Osteoblast (primary cell): ENCODE measurements at regions not wholly inside any gene's neighbourhood (a gene's known extent, or its start where the extent isn't known, plus 50 kb on each side); places are given as distances from the start of the nearest gene placed in this dataset.

ENCODE experiments used
- DNase-seq: peaks from one replicate; pipeline ENCODE4 v3.0.0; 2011; ENCODE audit warnings: low spot score, mixed read lengths; ENCODE audit not compliant: insufficient read length; ENCODE audit errors: missing footprints
- H2AFZ ChIP-seq: 2 replicates; pipeline ENCODE4 v1.6.0; 2011; ENCODE audit warnings: mild to moderate bottlenecking, low read length
- H3K27ac ChIP-seq: 2 replicates; pipeline ENCODE4 v1.5.1; 2011; ENCODE audit warnings: mild to moderate bottlenecking, low read depth, low read length, moderate library complexity
- H3K27me3 ChIP-seq: 2 replicates; pipeline ENCODE4 v1.6.0; 2012; ENCODE audit warnings: mild to moderate bottlenecking, control low read depth, inconsistent platforms, low read length, moderate library complexity; ENCODE audit not compliant: insufficient read depth
- H3K36me3 ChIP-seq: 2 replicates; pipeline ENCODE4 v1.5.1; 2011; ENCODE audit warnings: mild to moderate bottlenecking, low read length, control low read depth, moderate library complexity; ENCODE audit not compliant: insufficient read depth
- H3K4me1 ChIP-seq: 2 replicates; pipeline ENCODE4 v1.5.1; 2011; ENCODE audit warnings: mild to moderate bottlenecking, low read length, control low read depth, moderate library complexity; ENCODE audit not compliant: insufficient read depth
- H3K4me2 ChIP-seq: 2 replicates; pipeline ENCODE4 v1.6.0; 2011; ENCODE audit warnings: mild to moderate bottlenecking, low read length; ENCODE audit not compliant: insufficient read depth
- H3K4me3 ChIP-seq: fragments of 200-600 bp; sonication (generic); 3 replicates; pipeline ENCODE4 v1.5.1; 2012; ENCODE audit warnings: mild to moderate bottlenecking, low read length, inconsistent platforms; ENCODE audit not compliant: insufficient read depth
- H3K79me2 ChIP-seq: 2 replicates; pipeline ENCODE4 v1.6.0; 2012; ENCODE audit warnings: mild to moderate bottlenecking, low read length, control low read depth, inconsistent platforms; ENCODE audit not compliant: insufficient read depth
- H3K9me3 ChIP-seq: 2 replicates; pipeline ENCODE4 v1.5.1; 2011; ENCODE audit warnings: low read depth, low read length, control low read depth
- H4K20me1 ChIP-seq: 2 replicates; pipeline ENCODE4 v1.6.0; 2012; ENCODE audit warnings: mild to moderate bottlenecking, low read length, control low read depth; ENCODE audit not compliant: insufficient read depth
- CTCF ChIP-seq: IDR thresholded peaks from 2 replicates; pipeline ENCODE4 v1.5.1; 2011; ENCODE audit warnings: mild to moderate bottlenecking, low read depth, low read length, moderate library complexity; ENCODE audit errors: extremely low read depth

DNA sequence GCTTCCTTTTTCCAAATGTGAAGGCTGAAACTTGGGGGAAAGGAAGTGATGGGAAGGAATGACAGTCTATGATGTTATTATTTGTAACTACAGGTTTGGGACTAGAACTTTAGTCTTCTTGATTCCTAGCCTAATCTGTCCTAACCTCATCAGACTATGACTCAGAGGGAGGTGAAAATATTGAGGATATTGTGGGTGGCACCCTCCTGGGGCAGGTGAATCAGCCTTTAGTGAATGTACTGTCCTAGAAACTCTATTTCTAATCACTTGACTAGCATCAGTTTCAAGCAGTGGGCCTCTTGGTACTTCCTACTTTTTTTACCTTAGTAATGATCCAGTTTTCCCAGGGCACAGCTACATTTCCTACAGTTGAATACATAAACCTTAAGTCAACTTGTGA, 829.0 kb upstream of the API5 start:
- H3K36me3 ChIP-seq, result no peaks in the 10 kb centered on the region
- no peak overlapping the region for H3K4me2 ChIP-seq
- no peak overlapping the region for H3K4me3 ChIP-seq
- TF ChIP-seq CTCF, result no peak
- H3K79me2 ChIP-seq, result no peaks in the 10 kb centered on the region
- H4K20me1 ChIP-seq, result no peaks in the 10 kb centered on the region
- no peaks in the 10 kb centered on the region for H3K4me1 ChIP-seq
- no peak overlapping the region for H3K27ac ChIP-seq
- no peaks in the 10 kb centered on the region for H3K27me3 ChIP-seq
- no peaks in the 10 kb centered on the region for H3K9me3 ChIP-seq
- no peak overlapping the region for H2AFZ ChIP-seq
- DNase-seq, result no peak

- no peak for TF ChIP-seq CTCF
- H3K4me3 ChIP-seq, result no peak overlapping the region
- DNase-seq, result no peak
- H4K20me1 ChIP-seq, result no peaks in the 10 kb centered on the region
- H3K27ac ChIP-seq, result no peak overlapping the region
- H3K27me3 ChIP-seq, result no peaks in the 10 kb centered on the region
- no peak overlapping the region for H2AFZ ChIP-seq
- no peak overlapping the region for H3K4me2 ChIP-seq
- no peaks in the 10 kb centered on the region for H3K79me2 ChIP-seq
- H3K4me1 ChIP-seq, result no peaks in the 10 kb centered on the region
- H3K36me3 ChIP-seq, result no peaks in the 10 kb centered on the region
- H3K9me3 ChIP-seq, result peaks cover 2% of the 10 kb centered on the region
Observed at GRCh38 chr11:42490506-42490905, 821.3 kb upstream of the API5 start.

- no peak for DNase-seq
- no peak overlapping the region for H3K4me3 ChIP-seq
- H4K20me1 ChIP-seq, result no peaks in the 10 kb centered on the region
- H3K4me2 ChIP-seq, result no peak overlapping the region
- H3K36me3 ChIP-seq, result no peaks in the 10 kb centered on the region
- no peak overlapping the region for H2AFZ ChIP-seq
- no peak overlapping the region for H3K27ac ChIP-seq
- TF ChIP-seq CTCF, result no peak
- H3K4me1 ChIP-seq, result no peaks in the 10 kb centered on the region
- H3K79me2 ChIP-seq, result no peaks in the 10 kb centered on the region
- H3K9me3 ChIP-seq, result peaks cover 2% of the 10 kb centered on the region
- H3K27me3 ChIP-seq, result no peaks in the 10 kb centered on the region
Observed at GRCh38 chr11:42494459-42494858, 817.3 kb upstream of the API5 start.

DNA sequence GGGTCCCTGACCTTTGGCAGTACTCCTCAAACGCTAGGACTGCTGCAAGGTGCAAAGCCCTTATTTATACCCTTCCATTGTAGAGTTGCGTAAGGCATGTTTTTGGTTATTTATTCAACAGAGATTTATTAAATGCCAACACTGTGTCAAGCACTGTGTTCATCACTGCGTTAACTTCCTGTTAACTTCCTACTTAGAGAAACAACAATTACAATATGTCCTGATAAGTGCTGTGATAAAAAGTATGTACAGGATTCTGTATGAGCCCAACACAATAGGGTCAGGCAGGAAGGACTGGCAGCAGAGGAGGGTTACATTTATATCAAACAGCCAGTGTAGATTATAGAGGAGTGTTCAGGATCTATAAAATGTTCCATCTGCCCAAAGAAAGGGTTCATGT, 812.8 kb upstream of the API5 start:
- H4K20me1 ChIP-seq, result no peaks in the 10 kb centered on the region
- no peak overlapping the region for H3K27ac ChIP-seq
- no peak for DNase-seq
- H3K79me2 ChIP-seq, result no peaks in the 10 kb centered on the region
- H3K4me1 ChIP-seq, result no peaks in the 10 kb centered on the region
- H3K27me3 ChIP-seq, result no peaks in the 10 kb centered on the region
- H3K4me2 ChIP-seq, result no peak overlapping the region
- H3K4me3 ChIP-seq, result no peak overlapping the region
- H2AFZ ChIP-seq, result no peak overlapping the region
- TF ChIP-seq CTCF, result no peak
- H3K9me3 ChIP-seq, result no peaks in the 10 kb centered on the region
- no peaks in the 10 kb centered on the region for H3K36me3 ChIP-seq
